ENCODE measurements at regions not wholly inside any gene's neighbourhood (a gene's known extent, or its start where the extent isn't known, plus 50 kb on each side); places are given as distances from the start of the nearest gene placed in this dataset.

DNA sequence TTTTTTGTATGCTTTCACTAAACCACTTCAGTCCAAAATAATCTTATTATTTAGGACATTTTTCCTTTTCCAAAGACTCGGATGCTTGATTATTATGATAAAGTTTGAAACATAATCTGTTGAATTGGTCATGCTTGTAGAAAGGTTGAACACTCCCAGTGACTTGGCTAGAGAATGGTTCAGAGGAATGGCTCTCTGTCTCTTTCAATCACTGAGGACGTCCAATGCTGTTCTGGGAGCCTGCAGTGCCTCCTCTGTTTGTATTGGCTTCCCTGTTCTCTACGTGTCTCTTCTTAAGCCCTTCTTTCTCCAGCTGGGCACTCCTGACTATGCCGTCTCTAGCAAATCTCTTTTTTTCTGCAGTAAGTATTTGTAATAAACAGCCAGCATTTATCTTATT is 369.0 kb upstream of the DYNLRB2 start:
- H3K27ac ChIP-seq (ENCODE audit: low read depth, low read length), result no peak overlapping the region
- no peaks in the 10 kb centered on the region for H3K27me3 ChIP-seq (ENCODE audit: insufficient read depth, low read length)
- WGBS, result 87% methylated on average over 4 of the region's 4 CpGs
- H3K9ac ChIP-seq (ENCODE audit: low read depth, low read length), result no peak overlapping the region
- no peaks in the 10 kb centered on the region for H3K9me3 ChIP-seq (ENCODE audit: insufficient read depth, low read depth, low read length)
- H3K4me1 ChIP-seq (ENCODE audit: insufficient read depth, low read length), result no peaks in the 10 kb centered on the region
- H3K36me3 ChIP-seq (ENCODE audit: insufficient read depth, low read length), result no peaks in the 10 kb centered on the region
- no peak overlapping the region for H3K4me3 ChIP-seq (ENCODE audit: low read length)

GRCh38 chr16:80171199-80171598 is 369.6 kb upstream of the DYNLRB2 start:
- no peak overlapping the region for H3K4me3 ChIP-seq (ENCODE audit: low read length)
- no peaks in the 10 kb centered on the region for H3K36me3 ChIP-seq (ENCODE audit: insufficient read depth, low read length)
- no peak overlapping the region for H3K9ac ChIP-seq (ENCODE audit: low read depth, low read length)
- no peaks in the 10 kb centered on the region for H3K9me3 ChIP-seq (ENCODE audit: insufficient read depth, low read depth, low read length)
- no peaks in the 10 kb centered on the region for H3K4me1 ChIP-seq (ENCODE audit: insufficient read depth, low read length)
- 94% methylated on average over 4 of the region's 4 CpGs for WGBS
- no peak overlapping the region for H3K27ac ChIP-seq (ENCODE audit: low read depth, low read length)
- no peaks in the 10 kb centered on the region for H3K27me3 ChIP-seq (ENCODE audit: insufficient read depth, low read length)

DNA sequence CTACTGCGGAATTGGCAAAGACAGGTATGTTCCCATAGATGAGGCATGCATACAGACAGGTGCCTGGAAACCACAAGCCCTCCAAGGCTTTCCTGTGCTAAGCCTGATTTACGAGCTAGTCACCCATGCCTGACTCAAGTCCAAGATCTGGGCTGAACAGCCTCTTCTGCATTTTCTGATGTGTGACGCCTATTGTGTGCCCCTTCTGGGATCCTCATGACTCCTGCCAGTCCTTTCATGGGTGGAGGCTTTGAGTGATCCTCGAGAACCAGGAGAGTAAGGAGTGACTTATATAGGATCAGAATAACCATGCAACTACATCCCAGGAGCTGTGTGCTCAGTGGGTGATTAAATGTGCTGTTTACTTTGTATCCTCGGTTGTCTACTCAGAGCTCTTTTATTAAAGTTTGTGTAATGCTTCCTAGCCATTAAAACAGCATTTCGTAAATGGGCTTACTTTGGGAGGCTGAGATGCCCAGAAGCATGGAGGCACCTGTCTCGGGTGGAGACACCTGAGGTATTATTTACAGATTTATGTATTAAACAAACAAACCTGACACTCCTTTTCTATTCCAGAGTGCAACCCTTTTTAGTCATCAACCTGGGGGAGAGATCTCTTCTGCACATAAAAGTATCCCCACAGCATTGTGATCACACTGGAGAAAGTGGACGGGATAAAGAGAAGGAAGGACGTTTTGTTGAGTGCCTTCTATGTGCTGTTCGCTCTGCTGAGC is 373.0 kb upstream of the DYNLRB2 start:
- Histone ChIP-seq H3K27me3 (ENCODE audit: insufficient read depth, low read length) (no peaks in the 10 kb centered on the region), H3K4me1 (ENCODE audit: insufficient read depth, low read length) (no peaks in the 10 kb centered on the region), H3K36me3 (ENCODE audit: insufficient read depth, low read length) (no peaks in the 10 kb centered on the region), H3K27ac (ENCODE audit: low read depth, low read length) (no peak overlapping the region), H3K4me3 (ENCODE audit: low read length) (no peak overlapping the region), H3K9me3 (ENCODE audit: insufficient read depth, low read depth, low read length) (no peaks in the 10 kb centered on the region), H3K9ac (ENCODE audit: low read depth, low read length) (no peak overlapping the region)
- 92% methylated on average over 9 of the region's 10 CpGs for WGBS

DNA sequence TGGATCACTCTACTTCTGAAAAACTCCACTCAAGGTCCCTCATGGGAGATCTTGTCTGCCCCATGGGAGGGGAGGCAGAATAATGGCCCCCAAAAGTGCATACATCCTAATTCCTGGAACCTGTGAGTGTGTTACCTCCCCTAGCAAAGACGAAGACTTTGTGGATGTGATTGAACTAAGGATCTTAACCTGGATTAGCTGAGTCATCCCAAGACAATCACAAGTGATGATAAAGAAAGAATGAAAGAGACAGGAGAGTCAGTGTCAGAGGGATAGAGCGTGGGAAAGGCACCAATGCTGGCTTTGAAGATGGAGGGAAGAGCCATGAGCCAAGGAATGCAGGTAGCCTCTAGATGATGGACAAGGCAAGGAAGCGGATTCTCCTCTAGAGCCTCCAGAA is 374.7 kb upstream of the DYNLRB2 start:
- 86% methylated on average over 3 of the region's 3 CpGs for WGBS
- Histone ChIP-seq H3K9ac (ENCODE audit: low read depth, low read length) (no peak overlapping the region), H3K27ac (ENCODE audit: low read depth, low read length) (no peak overlapping the region), H3K4me3 (ENCODE audit: low read length) (no peak overlapping the region), H3K36me3 (ENCODE audit: insufficient read depth, low read length) (no peaks in the 10 kb centered on the region), H3K9me3 (ENCODE audit: insufficient read depth, low read depth, low read length) (no peaks in the 10 kb centered on the region), H3K4me1 (ENCODE audit: insufficient read depth, low read length) (no peaks in the 10 kb centered on the region), H3K27me3 (ENCODE audit: insufficient read depth, low read length) (no peaks in the 10 kb centered on the region)

- Histone ChIP-seq H3K27me3 (ENCODE audit: insufficient read depth, low read length) (no peaks in the 10 kb centered on the region), H3K36me3 (ENCODE audit: insufficient read depth, low read length) (no peaks in the 10 kb centered on the region), H3K4me1 (ENCODE audit: insufficient read depth, low read length) (no peaks in the 10 kb centered on the region), H3K27ac (ENCODE audit: low read depth, low read length) (no peak overlapping the region), H3K9me3 (ENCODE audit: insufficient read depth, low read depth, low read length) (no peaks in the 10 kb centered on the region), H3K4me3 (ENCODE audit: low read length) (no peak overlapping the region), H3K9ac (ENCODE audit: low read depth, low read length) (no peak overlapping the region)
- WGBS, result 64% methylated on average over 3 of the region's 5 CpGs
Observed at GRCh38 chr16:80164966-80165550, 375.7 kb upstream of the DYNLRB2 start.

GRCh38 chr16:80163339-80163738 is 377.5 kb upstream of the DYNLRB2 start:
- Histone ChIP-seq H3K27ac (ENCODE audit: low read depth, low read length) (no peak overlapping the region), H3K9me3 (ENCODE audit: insufficient read depth, low read depth, low read length) (no peaks in the 10 kb centered on the region), H3K27me3 (ENCODE audit: insufficient read depth, low read length) (no peaks in the 10 kb centered on the region), H3K9ac (ENCODE audit: low read depth, low read length) (no peak overlapping the region), H3K4me1 (ENCODE audit: insufficient read depth, low read length) (no peaks in the 10 kb centered on the region), H3K4me3 (ENCODE audit: low read length) (no peak overlapping the region), H3K36me3 (ENCODE audit: insufficient read depth, low read length) (no peaks in the 10 kb centered on the region)
- WGBS, result 90% methylated on average over 4 of the region's 4 CpGs

DNA sequence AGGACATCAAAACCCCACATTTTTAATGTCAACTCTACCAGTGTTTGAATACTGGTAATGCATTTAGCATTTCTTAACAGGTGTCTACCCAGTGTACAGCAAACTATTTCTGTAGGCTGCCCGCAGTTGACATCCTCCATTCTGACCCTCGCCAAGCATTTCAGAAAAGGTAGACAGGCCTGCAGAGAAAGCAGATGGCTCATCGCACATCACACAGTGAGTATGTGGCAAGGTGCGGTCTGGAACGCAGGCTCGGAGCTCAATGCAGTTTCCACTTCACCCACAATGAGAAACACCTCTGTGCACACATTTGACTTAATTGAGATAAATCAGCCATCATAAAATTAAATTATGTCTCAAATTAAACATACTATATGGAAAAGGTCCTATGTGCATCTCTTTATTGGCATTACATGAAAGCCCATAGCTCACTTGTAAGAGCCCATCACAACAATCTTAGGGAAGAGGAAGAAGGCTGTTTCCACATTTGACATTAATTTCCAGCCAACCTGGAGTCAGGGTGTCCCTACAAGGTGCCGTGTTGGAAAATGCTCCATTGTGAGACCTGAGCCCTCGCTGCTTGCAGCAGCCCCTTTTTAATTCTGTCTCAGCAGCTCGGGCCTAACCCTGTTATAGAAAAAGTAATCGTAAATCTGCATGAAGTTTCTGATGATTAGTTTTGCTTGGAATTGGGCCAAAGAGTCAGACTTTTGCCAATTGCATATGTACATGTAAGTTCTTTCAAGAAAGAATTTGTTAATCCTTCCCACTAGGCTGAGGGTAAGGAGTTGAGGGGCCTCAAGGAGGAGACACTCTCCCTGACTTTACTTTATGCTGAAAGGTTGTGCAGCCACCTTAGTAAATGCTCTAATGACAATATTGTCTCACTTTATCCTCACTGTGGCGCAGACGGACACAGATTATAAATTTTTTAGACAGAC is 378.7 kb upstream of the DYNLRB2 start:
- 93% methylated on average over 12 of the region's 12 CpGs for WGBS
- H3K36me3 ChIP-seq (ENCODE audit: insufficient read depth, low read length), result no peaks in the 10 kb centered on the region
- H3K4me1 ChIP-seq (ENCODE audit: insufficient read depth, low read length), result no peaks in the 10 kb centered on the region
- no peak overlapping the region for H3K4me3 ChIP-seq (ENCODE audit: low read length)
- H3K9ac ChIP-seq (ENCODE audit: low read depth, low read length), result no peak overlapping the region
- H3K9me3 ChIP-seq (ENCODE audit: insufficient read depth, low read depth, low read length), result no peaks in the 10 kb centered on the region
- H3K27me3 ChIP-seq (ENCODE audit: insufficient read depth, low read length), result no peaks in the 10 kb centered on the region
- H3K27ac ChIP-seq (ENCODE audit: low read depth, low read length), result no peak overlapping the region

DNA sequence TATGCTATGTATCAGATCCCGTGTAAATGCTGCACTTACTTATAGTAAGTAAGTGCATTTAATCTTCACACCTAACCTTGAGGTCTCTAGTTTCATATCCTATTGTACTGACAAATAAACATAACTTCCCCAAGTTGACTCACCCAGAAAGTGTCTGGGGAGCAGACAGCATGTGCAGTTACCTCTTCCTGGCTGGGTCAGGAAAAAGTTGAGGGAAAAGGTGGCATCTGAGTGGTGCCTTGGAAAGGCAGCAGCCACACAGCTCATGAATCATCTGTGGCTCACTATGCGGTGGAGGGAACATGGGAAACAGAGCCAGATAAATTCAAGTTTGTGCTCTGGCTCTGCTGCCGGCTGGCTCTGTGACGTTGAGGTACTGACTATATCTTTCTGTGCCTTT is 382.0 kb upstream of the DYNLRB2 start:
- no peak overlapping the region for H3K9ac ChIP-seq (ENCODE audit: low read depth, low read length)
- H3K36me3 ChIP-seq (ENCODE audit: insufficient read depth, low read length), result no peaks in the 10 kb centered on the region
- H3K9me3 ChIP-seq (ENCODE audit: insufficient read depth, low read depth, low read length), result no peaks in the 10 kb centered on the region
- H3K27me3 ChIP-seq (ENCODE audit: insufficient read depth, low read length), result no peaks in the 10 kb centered on the region
- no peaks in the 10 kb centered on the region for H3K4me1 ChIP-seq (ENCODE audit: insufficient read depth, low read length)
- H3K27ac ChIP-seq (ENCODE audit: low read depth, low read length), result no peak overlapping the region
- 99% methylated on average over 4 of the region's 4 CpGs for WGBS
- no peak overlapping the region for H3K4me3 ChIP-seq (ENCODE audit: low read length)

DNA sequence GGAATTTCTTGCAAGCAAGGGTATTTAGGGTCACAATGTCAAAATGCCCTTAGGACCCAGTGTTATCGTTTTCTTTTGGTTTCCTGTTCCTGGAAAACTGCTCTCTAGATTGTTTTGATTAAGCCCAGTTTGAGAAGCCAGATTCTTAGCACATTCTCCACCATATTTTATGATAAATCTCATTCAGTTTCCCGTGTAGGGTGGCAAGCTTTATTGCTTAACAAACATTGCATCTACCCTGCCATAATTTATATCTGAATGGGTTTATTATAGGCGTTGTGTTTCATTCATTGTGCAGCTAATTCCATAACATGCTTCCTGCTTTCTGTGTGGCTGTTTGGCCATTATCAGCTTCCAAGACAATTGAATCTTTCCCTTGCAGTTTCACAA is 389.1 kb upstream of the DYNLRB2 start:
- 93% methylated on average over 2 of the region's 3 CpGs for WGBS
- H3K9me3 ChIP-seq (ENCODE audit: insufficient read depth, low read depth, low read length), result no peaks in the 10 kb centered on the region
- no peak overlapping the region for H3K9ac ChIP-seq (ENCODE audit: low read depth, low read length)
- no peaks in the 10 kb centered on the region for H3K27me3 ChIP-seq (ENCODE audit: insufficient read depth, low read length)
- no peak overlapping the region for H3K27ac ChIP-seq (ENCODE audit: low read depth, low read length)
- no peaks in the 10 kb centered on the region; the same call in 1 of the 2 replicates for H3K4me1 ChIP-seq (ENCODE audit: insufficient read depth, low read length)
- H3K36me3 ChIP-seq (ENCODE audit: insufficient read depth, low read length), result no peaks in the 10 kb centered on the region
- H3K4me3 ChIP-seq (ENCODE audit: low read length), result no peak overlapping the region

GRCh38 chr16:80150978-80151721 is 389.6 kb upstream of the DYNLRB2 start:
- Histone ChIP-seq H3K9ac (ENCODE audit: low read depth, low read length) (no peak overlapping the region), H3K27me3 (ENCODE audit: insufficient read depth, low read length) (no peaks in the 10 kb centered on the region), H3K9me3 (ENCODE audit: insufficient read depth, low read depth, low read length) (no peaks in the 10 kb centered on the region), H3K36me3 (ENCODE audit: insufficient read depth, low read length) (no peaks in the 10 kb centered on the region), H3K4me1 (ENCODE audit: insufficient read depth, low read length) (no peaks in the 10 kb centered on the region; the same call in 1 of the 2 replicates), H3K27ac (ENCODE audit: low read depth, low read length) (no peak overlapping the region), H3K4me3 (ENCODE audit: low read length) (no peak overlapping the region)
- WGBS, result 97% methylated on average over 3 of the region's 3 CpGs
